Uterus (tissue), 3 donors: ENCODE measurements at regions not wholly inside any gene's neighbourhood (a gene's known extent, or its start where the extent isn't known, plus 50 kb on each side); places are given as distances from the start of the nearest gene placed in this dataset.

Experiments
- DNase-seq, 2 donors: peaks; one replicate each; pipeline ENCODE4 v3.0.0-alpha.2; 2019 to 2020
- H3K27ac ChIP-seq, 2 donors: fragments of 200-600 bp; sonication (generic); 1 replicate in 1 of 2; 2 replicates in 1 of 2; pipeline ENCODE4 v1.5.1; 2016 to 2018
- H3K27me3 ChIP-seq, 2 donors: fragments of 200-600 bp; sonication (generic); one replicate each; pipeline ENCODE4 v1.5.1; 2018 to 2019; ENCODE audit warnings: control low read depth in 1 of 2
- H3K36me3 ChIP-seq, 2 donors: fragments of 200-600 bp; sonication (generic); one replicate each; pipeline ENCODE4 v1.5.1; 2019; ENCODE audit warnings: control low read depth in 1 of 2
- H3K4me1 ChIP-seq, 2 donors: fragments of 200-600 bp; sonication (generic); one replicate each; pipeline ENCODE4 v1.5.1; 2018 to 2019; ENCODE audit warnings: control low read depth in 1 of 2
- H3K4me3 ChIP-seq, 2 donors: fragments of 200-600 bp; sonication (generic); 1 replicate in 1 of 2; 2 replicates in 1 of 2; pipeline ENCODE4 v1.5.1; 2018 to 2019; ENCODE audit warnings: mild to moderate bottlenecking in 1 of 2
- H3K9me3 ChIP-seq, 2 donors: fragments of 200-600 bp; sonication (generic); one replicate each; pipeline ENCODE4 v1.5.1; 2019; ENCODE audit warnings: control low read depth in 1 of 2
- CTCF ChIP-seq, 4 experiments: fragments of 200-600 bp in 2 of 4; fragments of 450-650 bp in 2 of 4; sonication (generic) in 2 of 4; IDR thresholded peaks; one replicate each; pipeline ENCODE4 v1.5.1; 2016 to 2019; ENCODE audit warnings: antibody characterized with exemption in 4 of 4, mild to moderate bottlenecking in 2 of 4, moderate library complexity in 1 of 4
- POLR2A ChIP-seq, 2 donors: fragments of 450-650 bp; IDR thresholded peaks; one replicate each; pipeline ENCODE4 v1.6.1; 2016; ENCODE audit warnings: antibody characterized with exemption in 2 of 2, mild to moderate bottlenecking in 1 of 2, moderate library complexity in 1 of 2
- intact Hi-C: fragments of 100-400 bp; cut with DNase I; formaldehyde crosslinking; loops from one replicate; pipeline ENCODE4 v1.15.1; 2023; ENCODE audit warnings: low total_unique reads
- donor health status: DM: yes; HTN: yes; CAD: no.

DNA sequence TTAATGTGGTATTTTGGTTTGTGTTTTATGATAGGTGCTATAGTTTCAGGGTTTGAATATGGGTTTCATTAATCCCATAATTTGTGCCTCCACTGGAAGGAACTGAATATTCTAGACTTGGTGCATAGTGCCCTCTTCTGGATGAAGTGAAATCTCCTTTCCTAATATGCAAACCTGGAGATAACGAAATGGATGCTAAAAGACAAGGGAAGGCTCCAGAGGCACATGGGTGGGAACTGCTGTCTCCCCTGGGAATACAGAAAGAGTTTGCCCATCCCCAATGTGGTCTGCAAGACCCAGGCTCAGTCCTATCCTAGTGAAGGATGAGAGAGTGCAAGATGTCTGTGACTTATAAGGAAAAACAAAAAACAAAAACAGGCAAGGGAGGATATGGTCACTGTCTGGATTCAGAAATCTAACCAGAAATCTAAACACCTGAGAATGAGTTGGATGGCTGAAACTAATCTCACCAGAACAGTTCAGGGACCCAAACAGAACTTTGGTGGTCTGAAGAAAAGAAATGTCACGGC lies 142.3 kb upstream of the TMPO start:
- no peaks in the 10 kb centered on the region for H3K36me3 ChIP-seq
- H3K4me1 ChIP-seq, result no peaks in the 10 kb centered on the region
- TF ChIP-seq POLR2A (IDR thresholded peaks at IDR 0.05) (no peak), CTCF (IDR thresholded peaks at IDR 0.05) (peak; percentile 15 to 48 (median 26))
- no peak overlapping the region for H3K27ac ChIP-seq
- DNase-seq, result no peak
- no peaks in the 10 kb centered on the region for H3K27me3 ChIP-seq
- intact Hi-C loops, result no loop called here
- no peaks in the 10 kb centered on the region for H3K9me3 ChIP-seq
- no peak overlapping the region for H3K4me3 ChIP-seq

- Histone ChIP-seq H3K27me3 (no peaks in the 10 kb centered on the region), H3K9me3 (no peaks in the 10 kb centered on the region), H3K4me3 (no peak overlapping the region), H3K36me3 (no peaks in the 10 kb centered on the region), H3K4me1 (no peaks in the 10 kb centered on the region), H3K27ac (no peak overlapping the region)
- intact Hi-C loops, result no loop called here
- TF ChIP-seq POLR2A (IDR thresholded peaks at IDR 0.05) (no peak), CTCF (IDR thresholded peaks at IDR 0.05) (no peak)
- DNase-seq, result no peak
Observed at GRCh38 chr12:98374007-98374406, 141.4 kb upstream of the TMPO start.

DNA sequence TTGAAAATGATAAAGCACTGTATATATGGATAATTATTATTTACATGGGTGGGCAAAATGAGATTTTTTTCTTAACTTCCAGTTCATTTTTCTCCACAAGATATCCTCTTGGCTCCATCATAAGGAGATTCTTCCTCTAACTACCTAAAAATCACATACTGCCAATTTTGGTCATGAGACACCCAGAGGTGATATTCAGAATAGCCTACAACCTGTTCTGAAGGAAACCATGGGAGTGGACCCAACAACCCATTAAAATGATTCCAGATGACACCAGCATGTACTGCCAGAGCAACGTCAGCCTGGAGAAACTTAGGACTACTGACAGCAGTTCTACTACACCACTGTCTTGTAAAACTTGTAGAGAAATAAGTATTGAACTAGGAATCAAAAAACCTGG lies 136.3 kb upstream of the TMPO start:
- intact Hi-C loops, result no loop called here
- DNase-seq, result no peak

DNA sequence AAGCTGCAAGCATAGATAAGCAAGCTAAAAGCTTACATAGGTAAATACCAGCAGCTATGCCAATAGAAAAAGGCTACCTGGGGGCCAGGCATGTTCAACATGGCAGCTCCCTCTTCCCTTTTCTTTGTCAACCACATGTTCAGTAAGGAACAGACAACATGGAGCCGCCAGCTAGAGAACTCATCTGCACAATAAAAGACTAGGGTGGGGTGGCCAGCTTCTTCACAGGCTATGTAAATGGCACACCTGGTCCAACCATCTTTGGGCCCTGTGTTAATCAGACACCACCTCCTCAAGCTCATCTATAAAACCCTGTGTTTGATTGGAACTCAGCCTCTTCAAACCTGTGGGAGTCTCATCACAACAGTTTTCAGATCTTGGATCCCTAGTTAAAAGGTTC lies 129.7 kb upstream of the TMPO start:
- no peak for TF ChIP-seq CTCF (IDR thresholded peaks at IDR 0.05)
- no peak for TF ChIP-seq POLR2A (IDR thresholded peaks at IDR 0.05)
- H3K27ac ChIP-seq, result no peak overlapping the region
- no peaks in the 10 kb centered on the region for H3K9me3 ChIP-seq
- no peak for DNase-seq
- H3K4me3 ChIP-seq, result no peak overlapping the region
- intact Hi-C loops, result no loop called here
- no peaks in the 10 kb centered on the region for H3K27me3 ChIP-seq
- H3K4me1 ChIP-seq, result no peaks in the 10 kb centered on the region
- H3K36me3 ChIP-seq, result no peaks in the 10 kb centered on the region

More for the DNA sequence above, 136.3 kb upstream of the TMPO start:
- Histone ChIP-seq H3K27me3 (no peaks in the 10 kb centered on the region), H3K9me3 (no peaks in the 10 kb centered on the region), H3K36me3 (no peaks in the 10 kb centered on the region), H3K27ac (no peak overlapping the region), H3K4me3 (no peak overlapping the region), H3K4me1 (no peaks in the 10 kb centered on the region)
- TF ChIP-seq POLR2A (IDR thresholded peaks at IDR 0.05) (no peak), CTCF (IDR thresholded peaks at IDR 0.05) (no peak)

DNA sequence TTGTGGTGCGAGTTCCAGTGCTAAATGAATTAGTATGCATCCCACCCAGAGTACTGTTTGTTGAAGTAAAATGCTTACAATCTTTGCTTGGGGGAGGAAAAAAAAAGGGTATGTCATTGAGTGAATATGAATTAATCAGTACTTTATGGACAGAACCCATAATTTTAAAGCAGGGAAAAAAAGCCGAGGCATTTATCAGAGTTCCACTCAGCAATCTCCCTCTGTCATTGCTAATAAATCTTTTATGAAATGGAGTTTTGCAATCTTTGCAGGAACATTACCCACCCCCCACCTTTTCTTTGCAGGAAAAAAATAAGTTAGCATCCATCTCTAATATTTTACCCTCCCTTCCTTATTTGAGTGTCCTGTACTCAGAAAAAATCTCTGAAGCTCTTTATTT lies 127.9 kb upstream of the TMPO start:
- no peak for DNase-seq
- H3K36me3 ChIP-seq, result no peaks in the 10 kb centered on the region
- TF ChIP-seq CTCF (IDR thresholded peaks at IDR 0.05), result no peak
- no peak for TF ChIP-seq POLR2A (IDR thresholded peaks at IDR 0.05)
- no peaks in the 10 kb centered on the region for H3K27me3 ChIP-seq
- intact Hi-C loops, result no loop called here
- H3K27ac ChIP-seq, result no peak overlapping the region
- H3K9me3 ChIP-seq, result no peaks in the 10 kb centered on the region
- H3K4me1 ChIP-seq, result no peaks in the 10 kb centered on the region
- H3K4me3 ChIP-seq, result no peak overlapping the region
